GM21825 (cell line): ENCODE measurements at regions not wholly inside any gene's neighbourhood (a gene's known extent, or its start where the extent isn't known, plus 50 kb on each side); places are given as distances from the start of the nearest gene placed in this dataset.
"Not testable (repeated sequence)": the region's sequence is repeated elsewhere in the genome, so short reads cannot be mapped to it uniquely, and the experiment has no call there.

Experiments used
- ATAC-seq: cut with Tn5 transposase; IDR thresholded peaks from one replicate; pipeline ENCODE4 v1.9.1; 2021; ENCODE audit warnings: mild to moderate bottlenecking, moderate library complexity; ENCODE audit not compliant: unreplicated experiment

DNA sequence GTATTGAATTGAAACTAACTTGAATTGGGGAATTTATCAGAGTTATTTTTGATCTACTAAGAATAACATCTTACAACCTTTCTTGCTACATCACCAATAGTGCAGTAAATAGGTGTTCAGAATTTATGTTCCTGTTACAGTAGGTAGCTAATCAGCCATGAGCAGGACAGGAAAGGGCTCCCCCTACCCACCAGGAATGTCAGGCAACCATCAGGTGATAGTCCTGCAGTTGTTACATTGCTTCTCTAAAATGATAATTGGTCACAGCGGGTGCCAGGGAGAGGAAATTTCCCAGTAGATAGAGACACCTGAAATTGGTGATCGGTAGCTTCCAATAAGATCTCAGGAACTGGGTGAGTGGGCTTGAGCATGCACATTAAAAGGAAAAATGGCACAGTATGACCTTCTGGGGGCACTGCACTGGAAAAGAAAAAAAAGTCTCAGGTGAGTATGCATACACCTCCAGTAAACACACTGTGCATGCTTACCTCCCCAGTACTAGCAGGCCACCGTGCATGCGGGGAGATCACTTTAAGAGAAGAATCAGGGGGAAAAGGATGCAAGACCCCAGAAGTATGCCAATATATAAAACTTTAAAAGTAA, 1092.0 kb upstream of the LRRTM1 start:
- ATAC-seq, result no peak

DNA sequence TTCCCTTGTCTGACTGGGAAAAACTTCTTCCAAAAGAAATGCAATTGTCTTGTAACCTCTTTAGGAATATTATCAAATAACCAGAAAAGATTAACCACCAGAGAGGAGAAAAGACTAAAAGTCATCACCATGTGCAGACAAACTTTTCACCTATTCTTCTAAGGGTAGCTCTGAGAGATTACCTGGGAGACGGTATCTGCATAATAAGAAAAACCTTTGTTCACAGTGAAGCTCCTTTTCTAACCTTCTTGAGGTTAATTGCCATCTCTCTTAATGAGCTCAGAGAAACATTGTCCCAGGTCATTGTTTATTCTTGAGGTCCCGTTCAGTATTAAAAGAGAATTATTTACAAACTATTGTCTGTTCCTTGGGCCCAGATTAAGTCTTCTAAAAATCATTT, 1091.2 kb upstream of the LRRTM1 start:
- no peak for ATAC-seq

DNA sequence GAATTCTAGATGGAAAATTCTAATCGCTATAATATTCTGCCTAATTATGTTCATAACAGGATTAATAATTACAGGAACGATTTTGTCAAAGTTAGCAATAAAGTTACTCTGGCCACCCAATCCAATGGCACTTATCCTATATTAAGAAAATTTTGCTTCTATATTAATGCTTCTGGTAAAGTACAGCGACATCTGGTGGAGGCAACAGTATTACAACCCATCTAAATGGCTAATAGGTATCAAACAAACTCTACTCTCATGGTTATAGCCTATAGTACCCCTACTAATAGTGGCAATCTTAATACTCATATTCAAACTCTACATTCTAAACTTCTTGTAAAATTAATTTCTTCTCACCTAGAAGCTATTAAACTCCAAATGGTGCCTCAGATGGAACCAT, 1084.7 kb upstream of the LRRTM1 start:
- no peak for ATAC-seq

DNA sequence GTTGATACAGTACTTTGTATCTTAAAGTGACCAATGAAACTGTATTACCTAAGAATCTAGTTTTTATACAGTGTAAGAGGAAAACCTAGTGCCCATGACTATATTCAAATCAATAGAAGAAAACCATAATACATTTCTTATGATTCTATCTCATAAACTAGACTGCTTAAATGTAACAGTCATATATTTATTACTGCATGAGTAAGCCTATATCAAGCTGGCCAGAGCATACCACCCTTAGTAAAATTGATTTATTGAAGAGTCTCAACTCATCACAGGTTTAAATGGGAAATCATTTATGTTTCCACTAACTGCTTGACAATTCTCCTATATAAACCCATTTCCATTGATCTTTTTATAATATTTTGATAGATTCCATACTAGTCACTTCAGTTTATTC, 1059.2 kb upstream of the LRRTM1 start:
- ATAC-seq, result no peak

DNA sequence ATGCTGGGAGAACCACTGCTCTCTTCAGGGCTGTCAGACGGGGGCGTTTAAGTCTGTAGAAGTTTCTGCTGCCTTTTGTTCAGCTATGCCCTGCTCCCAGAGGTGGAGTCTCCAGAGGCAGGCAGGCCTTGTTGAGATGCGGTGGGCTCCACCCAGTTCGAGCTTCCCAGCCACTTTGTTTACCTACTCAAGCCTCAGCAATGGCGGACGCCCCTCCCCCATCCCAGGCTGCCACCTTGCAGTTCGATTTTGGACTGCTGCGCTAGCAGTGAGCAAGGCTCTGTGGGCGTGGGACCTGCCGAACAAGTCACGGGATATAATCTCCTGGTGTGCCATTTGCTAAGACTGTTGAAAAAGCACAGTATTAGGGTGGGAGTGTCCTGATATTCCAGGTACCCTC, 1057.9 kb upstream of the LRRTM1 start:
- ATAC-seq, result not testable (repeated sequence)

DNA sequence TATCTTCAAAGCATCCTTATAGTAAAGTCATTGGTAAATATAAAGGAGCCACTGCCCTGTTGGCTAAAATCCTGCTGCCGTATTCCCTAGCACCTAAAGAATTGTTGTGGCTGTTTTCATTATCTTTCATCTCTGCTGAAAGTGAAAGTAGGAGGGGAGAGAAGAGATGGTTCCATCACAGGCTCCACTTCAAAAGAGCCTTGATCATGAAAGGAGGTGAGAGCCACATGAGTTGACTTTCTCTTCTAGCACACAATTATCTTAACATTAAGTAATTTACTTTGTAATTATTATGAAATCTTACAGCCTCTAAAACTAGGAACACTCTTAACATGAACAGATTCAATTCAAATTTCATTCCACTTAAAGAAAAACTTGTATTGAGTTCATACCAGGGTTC, 1050.9 kb upstream of the LRRTM1 start:
- ATAC-seq, result no peak

DNA sequence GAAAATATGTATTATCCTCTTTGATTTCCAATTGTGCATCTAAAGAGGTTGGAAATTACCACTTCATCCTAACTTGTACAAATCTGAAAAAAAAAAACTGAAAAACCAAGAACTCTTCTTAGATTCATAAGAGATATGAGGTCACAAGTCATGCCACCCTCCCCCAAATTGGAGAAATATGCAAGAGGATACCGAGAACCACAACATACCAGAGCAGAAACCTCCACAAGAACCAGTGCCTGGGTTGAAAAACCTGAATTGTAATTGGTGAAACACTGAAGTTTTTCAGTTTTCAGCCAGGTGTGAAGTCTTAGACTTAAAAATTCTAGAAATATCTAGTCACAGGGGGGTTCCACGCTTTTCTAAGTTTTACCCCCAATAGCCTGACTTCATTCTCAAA, 1029.5 kb upstream of the LRRTM1 start:
- no peak for ATAC-seq

DNA sequence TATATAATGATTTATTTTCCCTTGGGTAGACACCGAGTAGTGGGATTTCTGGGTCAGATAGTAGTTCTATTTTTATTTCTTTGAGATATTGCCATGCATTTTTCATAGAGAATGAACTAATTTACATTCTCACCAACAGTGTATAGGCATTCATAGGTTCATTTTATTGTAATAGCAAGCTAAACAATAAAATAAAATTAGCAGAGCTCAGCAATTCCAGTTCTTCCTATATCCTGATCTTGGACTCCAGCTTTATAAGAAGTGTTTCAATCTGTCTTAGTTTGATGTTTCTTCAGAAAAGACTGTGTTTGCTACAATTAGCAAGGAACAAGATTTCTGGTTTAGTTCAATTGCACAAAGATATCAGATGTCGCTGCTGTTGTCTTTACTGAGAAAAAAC, 1024.4 kb upstream of the LRRTM1 start:
- ATAC-seq, result no peak

DNA sequence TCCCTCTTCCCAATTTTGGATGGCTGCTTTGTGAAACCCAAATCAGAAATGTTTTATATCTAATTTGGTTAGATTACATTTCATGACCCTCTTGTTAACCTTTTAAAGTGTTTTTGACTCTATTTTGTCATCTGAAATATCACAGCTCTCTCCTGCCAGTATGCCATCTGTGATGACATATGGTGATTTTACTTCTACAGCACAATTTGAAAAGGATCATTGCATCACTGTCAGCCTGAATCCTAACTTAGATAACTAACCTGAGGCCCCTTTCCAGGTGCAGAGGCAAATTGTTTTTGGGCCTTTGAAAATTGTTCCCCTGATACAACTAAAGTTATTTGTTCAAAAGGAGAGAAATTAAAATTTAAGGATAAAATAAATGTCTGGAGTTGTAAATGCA, 1023.4 kb upstream of the LRRTM1 start:
- no peak for ATAC-seq

DNA sequence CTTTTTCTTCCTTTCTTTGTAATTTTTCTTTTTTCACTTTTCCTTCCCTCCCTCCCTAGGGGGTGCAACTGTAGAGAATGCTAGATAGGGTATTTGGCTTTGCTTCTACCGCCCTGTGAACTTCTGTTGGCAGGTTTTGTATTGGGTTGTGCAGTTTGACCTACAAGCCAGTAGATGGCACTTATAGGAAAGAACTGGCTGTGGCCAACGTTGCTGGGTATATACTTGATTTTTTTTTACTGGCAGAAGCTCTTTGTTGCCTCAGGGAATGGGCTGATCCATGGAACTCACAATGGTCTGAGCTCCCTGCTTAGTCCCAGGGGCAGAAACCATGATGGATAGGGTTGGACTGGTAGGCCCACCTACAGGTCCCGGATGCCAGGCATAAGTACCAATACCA, 1019.5 kb upstream of the LRRTM1 start:
- no peak for ATAC-seq

DNA sequence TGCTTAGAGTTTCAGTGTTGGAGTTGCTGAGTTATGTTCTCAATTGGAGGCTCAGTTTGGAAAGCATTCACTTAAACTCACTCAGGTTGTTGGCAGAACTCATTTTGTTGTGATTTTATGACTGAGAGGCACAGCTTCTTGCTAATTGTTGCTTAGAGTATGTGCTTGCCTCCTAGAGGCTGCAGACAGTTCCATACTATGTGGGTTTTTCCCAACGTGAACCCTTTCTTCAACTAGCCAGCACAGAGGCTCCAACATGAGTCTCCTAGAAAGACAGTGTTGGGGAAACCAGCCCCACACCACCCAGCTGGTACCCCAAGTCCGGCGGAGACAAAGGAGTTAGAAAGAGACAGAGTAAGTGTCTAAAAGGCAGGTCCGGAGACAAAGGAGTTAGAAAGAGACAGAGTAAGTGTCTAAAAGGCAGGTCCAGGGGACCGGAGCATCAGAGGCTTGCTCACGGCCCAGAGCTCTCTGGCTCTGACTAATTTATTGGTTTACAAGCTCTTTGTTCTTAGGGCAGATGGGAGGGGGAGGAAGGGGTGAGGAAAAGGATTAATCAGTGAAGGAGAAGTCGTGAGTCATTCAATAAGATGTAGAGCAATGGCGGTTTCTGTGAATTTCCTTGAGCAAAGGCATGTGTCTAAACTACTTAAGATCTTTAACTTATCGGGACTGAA, 999.7 kb upstream of the LRRTM1 start:
- ATAC-seq, result no peak

DNA sequence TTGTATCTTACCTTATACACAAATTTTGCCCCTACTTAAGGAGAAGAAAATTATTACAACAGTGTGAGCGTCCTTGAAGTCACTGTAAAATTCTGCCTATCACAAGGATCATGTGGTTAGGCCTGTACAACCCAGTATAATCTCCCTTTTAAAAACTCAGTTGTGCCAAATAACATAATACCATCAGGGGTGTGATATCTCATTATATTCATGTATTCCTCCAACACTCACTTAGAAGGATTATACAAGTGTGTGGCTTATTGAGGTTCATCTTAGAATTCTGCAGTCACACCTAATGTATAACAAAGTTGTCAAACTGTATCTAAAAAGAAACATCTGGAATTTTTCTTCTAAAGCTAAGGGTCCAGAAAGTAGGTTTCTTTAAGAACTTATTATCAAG, 998.8 kb upstream of the LRRTM1 start:
- no peak for ATAC-seq

DNA sequence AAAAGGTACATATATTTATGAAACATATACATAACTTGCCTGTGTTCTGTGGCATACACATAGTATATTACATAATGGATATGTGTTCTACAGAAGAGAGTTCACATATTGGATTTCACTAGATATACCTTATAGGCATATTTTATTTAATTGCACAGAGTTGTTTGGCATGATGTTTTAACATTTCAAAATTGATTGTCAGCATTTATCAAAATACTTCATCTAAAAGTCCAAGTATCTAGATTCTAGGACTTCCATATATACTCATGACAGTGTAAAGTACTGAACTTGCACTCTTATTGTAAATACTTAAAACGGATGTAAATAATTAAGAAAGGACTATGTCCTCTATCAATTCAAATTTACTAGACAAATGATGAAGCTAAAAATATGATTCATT, 995.3 kb upstream of the LRRTM1 start:
- ATAC-seq, result no peak

DNA sequence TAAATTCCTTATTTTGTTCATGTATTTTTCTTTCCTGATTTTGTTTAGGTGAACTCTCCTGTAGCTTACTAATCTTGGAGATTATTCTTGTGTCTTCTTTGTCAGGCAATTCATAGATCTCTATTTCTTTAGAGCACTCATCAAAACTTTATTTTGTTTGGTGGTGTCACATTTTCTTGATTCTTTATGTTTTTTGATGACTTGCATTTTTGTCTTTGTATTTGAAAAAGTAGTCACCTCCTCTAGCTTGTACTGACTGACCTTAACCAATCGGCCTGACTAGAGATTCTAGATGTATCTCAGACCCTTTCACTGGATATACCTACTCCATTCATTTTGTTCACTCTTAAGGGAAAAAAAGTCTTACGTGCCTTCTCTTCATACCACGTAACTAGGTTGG, 986.3 kb upstream of the LRRTM1 start:
- no peak for ATAC-seq

DNA sequence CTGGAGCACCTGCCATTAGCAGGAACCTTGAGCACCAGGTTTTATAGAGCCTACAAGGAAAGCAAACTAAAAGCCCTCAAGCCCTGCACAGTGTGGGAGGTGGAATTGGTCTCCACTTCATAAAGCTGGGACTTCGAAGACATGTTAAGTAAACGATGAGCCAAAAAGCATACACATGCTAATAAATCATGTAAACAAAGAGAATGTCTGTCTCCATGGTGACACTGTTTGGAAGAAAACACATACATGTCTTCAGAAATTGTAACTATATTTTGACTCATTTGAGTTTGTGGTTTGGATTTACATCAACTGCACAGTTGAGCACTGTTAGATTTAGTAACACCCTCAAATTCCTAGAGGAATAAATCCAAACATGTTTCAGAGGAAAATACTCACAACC, 978.5 kb upstream of the LRRTM1 start:
- ATAC-seq, result no peak

DNA sequence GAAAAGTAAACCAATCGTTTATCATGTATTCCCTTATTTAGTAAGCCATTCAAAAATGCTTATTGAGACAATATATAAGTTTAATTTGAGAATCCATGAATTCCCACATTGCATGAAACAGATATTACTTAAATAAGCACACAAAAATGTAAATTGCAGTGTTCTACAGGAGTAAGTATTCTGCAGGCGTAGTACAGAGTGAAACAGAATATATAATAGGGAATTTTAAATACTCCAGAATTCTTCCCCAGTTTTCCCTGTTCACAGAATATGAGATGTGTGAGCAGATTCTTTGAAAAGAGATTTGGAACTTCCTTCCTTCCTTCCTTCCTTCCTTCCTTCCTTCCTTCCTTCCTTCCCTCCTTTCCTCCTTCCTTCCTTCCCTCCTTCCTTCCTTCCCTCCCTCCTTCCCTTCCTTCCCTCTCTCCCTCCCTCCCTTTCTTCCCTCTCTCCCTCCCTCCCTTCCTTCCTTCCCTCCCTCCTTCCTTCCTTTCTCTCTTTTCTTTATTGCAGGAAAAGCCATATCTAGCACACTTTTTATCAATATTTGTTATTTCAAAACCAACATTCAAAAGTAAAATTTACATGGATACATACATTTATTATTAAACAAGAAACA, 977.7 kb upstream of the LRRTM1 start:
- ATAC-seq, result no peak

DNA sequence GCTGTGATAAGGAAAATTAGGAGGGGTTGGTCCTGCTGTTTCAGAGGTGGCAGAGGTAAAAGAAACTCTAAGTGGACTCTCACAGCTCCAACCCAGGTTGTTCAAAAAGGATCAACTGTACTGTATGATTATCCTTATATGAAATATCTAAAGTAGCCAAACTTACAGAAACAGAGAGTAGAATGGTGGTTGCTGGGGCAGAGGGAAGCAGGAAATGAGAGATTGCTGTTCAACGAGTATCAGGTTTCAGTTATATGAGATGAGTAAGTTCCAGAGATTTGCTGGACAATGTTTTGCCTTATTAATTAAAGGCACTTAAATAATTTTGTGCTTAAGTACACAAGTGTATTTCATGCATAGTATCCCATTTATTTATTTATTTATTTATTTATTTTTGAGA, 972.0 kb upstream of the LRRTM1 start:
- ATAC-seq, result no peak

DNA sequence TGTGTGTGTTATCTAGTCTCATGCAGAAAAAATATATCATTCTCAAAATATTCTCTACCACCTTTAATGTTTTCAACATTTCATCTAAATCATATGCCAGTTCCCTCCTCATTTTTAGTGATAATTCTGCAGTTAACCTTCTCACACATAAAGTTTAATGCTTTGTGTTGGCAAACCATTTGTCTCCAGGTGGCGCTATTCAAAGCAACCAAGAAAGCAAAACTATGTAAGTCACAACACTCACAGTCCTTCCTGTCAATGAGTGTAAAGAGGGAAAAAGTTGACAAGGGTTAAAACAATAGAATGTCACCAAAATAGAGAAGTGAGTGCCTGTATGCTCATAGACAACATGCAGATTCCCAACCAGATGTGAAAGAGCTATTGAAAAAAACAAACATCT, 961.6 kb upstream of the LRRTM1 start:
- ATAC-seq, result no peak

DNA sequence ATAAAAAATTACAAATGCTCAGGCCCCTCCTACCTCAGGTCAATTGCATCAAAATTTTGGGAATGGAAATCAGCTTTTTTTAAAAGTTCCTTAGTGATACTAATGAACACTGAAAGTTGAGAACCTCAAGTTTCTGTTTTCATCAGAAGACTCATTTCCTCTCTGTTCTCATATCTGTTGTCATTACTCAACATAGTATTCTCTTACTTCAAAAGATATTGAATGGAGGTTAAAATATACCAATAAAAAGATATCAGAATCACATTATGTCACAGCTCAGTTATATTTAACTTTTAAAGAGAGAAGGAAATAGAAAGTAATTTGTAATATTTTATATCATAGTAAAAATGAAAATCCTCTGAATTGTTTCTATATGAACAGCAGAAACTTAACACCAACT, 959.4 kb upstream of the LRRTM1 start:
- no peak for ATAC-seq

DNA sequence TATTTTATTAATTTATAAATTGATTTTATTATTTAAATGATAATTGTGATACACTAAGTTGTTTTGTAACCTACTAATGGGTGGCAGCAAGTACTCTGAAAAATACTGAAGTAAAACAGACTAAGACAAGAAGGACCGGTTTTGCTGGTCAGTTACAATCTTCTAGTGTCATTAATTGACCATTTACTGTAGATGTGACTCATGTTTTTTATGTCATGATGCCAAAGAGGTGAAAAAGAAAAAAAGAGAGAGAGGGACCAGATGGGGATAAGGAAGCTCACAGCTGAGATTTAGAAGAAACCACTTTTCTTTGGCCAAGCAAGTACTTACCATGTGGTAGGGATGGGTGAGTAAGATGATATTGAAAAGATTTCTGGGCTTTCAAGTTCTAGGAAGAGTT, 955.8 kb upstream of the LRRTM1 start:
- no peak for ATAC-seq

DNA sequence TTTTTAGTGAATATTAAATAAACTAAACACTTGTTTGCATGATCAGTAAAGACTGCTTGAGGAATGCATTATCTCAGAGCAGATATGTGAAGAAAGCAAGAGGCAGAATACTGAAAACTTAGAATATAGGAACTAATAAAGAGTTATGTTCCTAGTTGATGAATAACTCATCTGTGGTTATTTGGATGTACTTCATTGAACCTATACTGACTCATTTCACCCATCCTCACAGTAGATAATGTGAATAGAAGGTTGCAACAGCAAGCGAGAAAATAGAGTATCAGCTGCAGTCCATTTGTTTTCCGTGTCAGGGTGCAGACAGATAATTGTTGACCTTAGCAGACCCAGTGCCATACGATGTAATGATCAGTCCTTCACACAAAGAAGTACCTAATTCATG, 945.7 kb upstream of the LRRTM1 start:
- no peak for ATAC-seq

DNA sequence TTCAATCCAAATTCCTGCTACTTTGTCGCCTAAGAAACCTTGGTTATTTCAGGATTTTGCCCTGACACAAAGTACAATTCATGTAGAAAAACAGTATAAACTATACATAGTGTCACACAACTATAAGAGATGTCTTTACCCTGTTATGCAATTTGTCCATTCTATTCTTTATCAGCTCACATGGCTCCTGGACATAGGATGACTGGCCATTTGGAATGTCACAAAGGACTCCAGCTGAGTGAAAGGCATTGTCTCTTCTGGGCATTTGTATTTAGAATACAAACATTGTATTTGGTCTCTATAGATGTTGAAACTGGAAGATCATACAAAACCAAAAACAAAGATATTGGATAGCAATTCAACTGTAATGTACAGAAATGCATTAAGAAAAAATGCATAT, 944.6 kb upstream of the LRRTM1 start:
- no peak for ATAC-seq

DNA sequence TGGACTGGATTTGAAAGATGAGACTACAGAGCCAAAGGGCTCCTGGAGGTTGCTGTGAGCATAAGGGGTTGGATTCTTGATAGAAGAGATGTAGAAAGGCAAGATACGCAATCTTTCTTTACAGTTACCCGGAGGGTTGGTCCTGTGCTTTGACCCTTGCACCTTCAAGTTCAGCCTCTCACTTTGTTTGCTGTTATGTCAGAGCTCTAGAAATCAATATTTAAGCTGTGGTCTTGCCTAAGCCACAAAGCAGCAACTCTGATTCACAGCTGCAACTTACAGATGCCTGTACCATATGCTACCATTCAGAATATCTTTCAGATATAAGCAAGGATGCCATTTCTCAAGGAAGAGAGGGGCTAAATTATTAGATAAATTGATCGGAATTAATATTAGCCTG, 943.1 kb upstream of the LRRTM1 start:
- no peak for ATAC-seq
